Stimulated activated CD8-positive, alpha-beta memory T cell treated with anti-CD3 and anti-CD28 coated beads, Interleukin-15, amount 100 ng/mL, for 24 hours (primary cell): ENCODE measurements at regions not wholly inside any gene's neighbourhood (a gene's known extent, or its start where the extent isn't known, plus 50 kb on each side); places are given as distances from the start of the nearest gene placed in this dataset.
A peak's percentile ranks its signal among the peaks of the same experiment; 100 is the strongest.
"Not testable (repeated sequence)": the region's sequence is repeated elsewhere in the genome, so short reads cannot be mapped to it uniquely, and the experiment has no call there.

Experiments
- DNase-seq: peaks from one replicate; pipeline ENCODE4 v3.0.0-alpha.2; 2020; ENCODE audit warnings: low read depth

- DNase-seq, result not testable (repeated sequence)
Measured at GRCh38 chr1:120941066-120941465, 51.5 kb downstream of the PPIAL4A start.

DNA sequence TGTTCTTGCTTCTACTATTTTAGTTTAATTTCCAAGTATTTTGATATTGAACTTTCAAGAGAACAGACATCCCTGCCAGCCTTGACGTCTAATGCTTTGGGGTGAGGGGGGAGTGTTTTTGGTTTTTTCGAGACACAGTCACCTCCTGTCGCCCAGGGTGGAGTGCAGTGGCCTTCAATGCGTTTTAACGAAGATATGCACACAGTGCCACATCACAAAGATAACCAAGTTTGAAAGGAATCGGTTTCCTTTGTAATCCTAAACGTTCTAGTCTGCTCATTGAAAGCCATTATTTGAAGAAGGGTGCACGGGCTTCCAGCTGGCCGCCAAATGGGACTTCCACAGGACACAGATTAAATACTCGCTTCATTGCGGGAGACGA lies 52.3 kb downstream of the PPIAL4A start:
- not testable (repeated sequence) for DNase-seq

DNA sequence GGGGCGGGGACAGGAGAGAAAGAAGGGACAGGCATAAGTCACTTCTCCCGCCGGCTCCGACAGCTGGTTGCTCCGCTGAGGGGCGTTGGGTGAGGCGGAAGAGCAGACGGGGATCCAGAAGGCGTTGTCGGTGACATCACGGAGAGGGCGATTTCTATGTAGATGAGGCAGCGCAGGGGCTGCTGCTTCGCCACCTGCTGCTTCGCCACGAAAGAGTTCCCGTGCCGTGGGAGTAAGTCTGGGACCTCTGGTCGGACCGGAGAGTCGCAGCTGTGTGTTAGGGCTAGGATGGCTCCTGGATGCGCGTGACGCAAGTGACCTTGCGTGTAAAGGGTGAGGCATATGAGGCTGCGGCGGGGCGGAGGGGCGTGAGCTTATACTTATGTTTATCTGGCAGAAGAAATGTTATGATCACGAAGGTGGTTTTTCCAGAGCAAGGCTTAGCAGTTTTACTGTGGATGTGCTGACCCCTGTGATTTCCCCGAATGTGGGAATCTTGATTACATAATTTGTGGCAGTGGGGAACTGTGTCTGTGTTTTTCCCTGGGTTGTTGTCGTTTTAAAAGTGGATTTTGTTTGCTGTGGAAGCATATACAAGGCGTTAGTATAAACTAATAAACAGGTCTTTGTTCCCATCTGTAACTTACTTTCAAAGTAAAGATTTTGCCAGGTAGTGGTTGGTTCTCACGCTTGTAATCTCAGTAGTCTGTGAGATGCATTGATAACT lies 52.8 kb downstream of the PPIAL4A start:
- DNase-seq, result peak; percentile 55

DNA sequence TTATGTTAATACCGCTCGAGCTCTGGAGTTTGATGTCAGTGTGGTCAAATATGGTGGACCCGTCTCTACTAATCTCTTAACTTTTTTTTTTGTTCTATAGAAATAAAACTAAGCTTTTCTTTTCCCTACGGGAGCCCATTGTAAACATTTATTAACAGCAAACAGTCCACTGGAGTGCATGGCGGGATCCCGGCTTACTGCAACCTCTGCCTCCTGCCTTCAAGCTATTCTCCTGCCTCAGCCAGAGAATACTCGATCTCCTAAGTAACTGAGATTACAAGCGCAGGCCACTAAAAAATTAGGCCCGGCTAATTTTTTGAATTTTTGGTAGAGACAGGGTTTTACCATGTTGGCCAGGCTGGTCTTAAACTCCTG lies 53.4 kb downstream of the PPIAL4A start:
- not testable (repeated sequence) for DNase-seq

- DNase-seq, result not testable (repeated sequence)
Measured at GRCh38 chr1:120944691-120945090, 55.1 kb downstream of the PPIAL4A start.

- DNase-seq, result not testable (repeated sequence)
Measured at GRCh38 chr1:120945122-120945521, 55.6 kb downstream of the PPIAL4A start.

DNA sequence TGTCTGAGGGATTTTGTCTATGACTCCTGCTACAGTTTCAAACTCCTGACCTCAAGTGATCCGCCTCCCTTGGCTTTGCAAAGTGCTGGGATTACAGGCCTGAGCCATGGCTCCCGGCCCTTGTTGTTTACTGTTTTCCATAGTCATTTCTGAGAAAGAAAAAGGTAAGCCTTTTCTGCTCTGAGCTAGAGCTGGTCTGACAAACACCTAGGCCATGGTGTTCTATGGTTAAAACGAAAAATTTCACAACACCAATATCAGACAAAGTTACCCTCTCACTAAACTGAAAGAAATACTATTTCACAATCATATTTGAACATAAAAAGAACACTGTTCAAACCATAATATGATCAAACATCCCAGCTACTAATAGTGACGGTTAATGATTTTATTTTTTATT lies 57.5 kb downstream of the PPIAL4A start:
- DNase-seq, result not testable (repeated sequence)

DNA sequence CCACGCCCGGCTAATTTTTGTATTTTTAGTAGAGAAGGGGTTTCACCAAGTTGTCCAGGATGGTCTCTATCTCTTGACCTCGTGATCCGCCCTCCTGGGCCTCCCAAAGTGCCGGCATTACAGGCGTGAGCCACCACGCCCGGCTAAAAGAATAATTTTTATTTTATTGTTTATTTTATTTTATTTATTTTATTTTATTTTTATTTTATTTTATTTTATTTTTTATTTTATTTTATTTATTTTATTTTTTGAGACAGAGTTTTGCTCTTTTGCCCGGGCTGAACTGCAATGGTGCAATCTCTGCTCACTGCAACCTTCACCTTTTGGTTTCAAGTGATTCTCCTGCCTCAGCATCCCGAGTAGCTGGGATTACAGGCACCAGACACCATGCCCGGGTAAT lies 60.2 kb downstream of the PPIAL4A start:
- not testable (repeated sequence) for DNase-seq

DNA sequence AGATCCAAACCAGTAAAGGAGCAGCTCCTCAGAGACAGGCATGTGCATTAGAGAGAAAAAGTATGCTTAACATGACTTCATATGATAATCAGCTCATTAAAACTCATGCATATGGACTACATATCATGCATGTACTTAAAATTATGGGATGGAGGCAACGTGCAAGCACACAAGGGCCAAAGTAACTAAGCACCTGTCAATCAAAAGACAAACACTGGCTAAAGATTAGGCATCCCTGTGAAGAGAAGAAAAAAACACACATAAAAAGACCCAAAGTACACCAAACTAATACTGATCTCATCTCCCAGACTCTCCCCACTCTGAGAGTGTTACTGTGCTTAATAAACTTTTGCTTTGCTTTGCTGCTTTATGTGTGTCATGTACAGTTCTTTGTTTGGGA lies 61.1 kb downstream of the PPIAL4A start:
- DNase-seq, result not testable (repeated sequence)

GRCh38 chr1:120951100-120951499 lies 61.5 kb downstream of the PPIAL4A start:
- DNase-seq, result not testable (repeated sequence)

- DNase-seq, result not testable (repeated sequence)
Measured at GRCh38 chr1:120952207-120952870, 62.8 kb downstream of the PPIAL4A start.

DNA sequence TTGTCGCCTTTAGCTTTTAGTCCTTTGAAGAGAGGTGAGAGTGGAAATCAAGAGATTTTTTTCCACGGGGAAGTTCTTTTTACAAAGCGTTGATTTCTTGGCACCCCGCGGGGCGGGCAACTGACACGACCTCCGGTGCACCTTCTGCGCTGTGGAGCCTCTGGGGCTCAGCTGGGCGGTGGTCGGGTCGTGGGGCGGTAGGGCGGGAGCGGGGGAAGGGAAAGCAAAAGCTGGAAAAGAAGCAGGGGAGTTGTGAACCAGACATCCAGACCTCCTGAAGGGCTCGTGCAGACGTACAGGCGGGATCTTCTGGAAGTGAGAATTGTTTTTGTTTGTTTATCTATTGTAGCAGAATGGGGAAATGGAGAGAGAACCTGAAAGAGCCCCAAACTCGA lies 63.3 kb downstream of the PPIAL4A start:
- DNase-seq, result not testable (repeated sequence)

- no peak for DNase-seq
Measured at GRCh38 chr1:120954736-120955135, 65.2 kb downstream of the PPIAL4A start.

DNA sequence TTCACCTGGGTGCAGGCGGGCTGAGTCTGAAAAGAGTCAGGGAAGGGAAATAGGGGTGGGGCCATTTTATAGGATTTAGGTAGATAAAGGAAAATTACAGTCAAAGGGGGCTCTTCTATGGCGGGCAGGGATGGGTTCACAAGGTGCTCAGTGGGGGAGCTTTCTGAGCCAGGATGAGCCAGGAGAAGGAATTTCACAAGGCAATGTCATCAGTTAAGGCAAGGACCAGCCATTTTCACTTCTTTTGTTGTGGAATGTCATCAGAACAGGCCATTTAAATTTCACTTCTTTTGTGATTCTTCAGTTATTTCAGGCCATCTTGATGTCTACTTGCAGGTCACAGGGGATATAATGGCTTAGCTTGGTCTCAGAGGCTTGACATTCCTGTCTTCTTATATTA lies 66.4 kb downstream of the PPIAL4A start:
- DNase-seq, result not testable (repeated sequence)

GRCh38 chr1:120966018-120966417 lies 76.4 kb downstream of the PPIAL4A start:
- not testable (repeated sequence) for DNase-seq

DNA sequence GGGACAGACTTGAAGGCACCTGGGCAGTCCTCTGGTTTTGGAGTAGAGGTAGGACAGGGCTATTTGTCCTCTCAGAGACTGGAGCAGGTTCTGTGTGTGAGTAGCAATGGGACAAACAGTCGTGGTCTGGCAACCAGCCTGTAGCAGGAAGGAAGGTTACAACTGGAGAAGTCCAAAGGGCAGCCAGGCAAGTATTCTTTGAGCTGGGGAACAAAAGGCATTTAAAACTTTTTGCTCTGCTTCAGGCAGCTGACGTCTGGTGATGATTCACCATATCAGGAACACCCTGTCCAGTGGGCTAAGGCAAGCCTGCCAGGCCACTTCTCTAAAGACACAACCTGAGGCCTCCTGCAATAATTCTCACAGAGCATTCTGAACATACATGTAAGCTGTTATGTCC lies 83.3 kb downstream of the PPIAL4A start:
- not testable (repeated sequence) for DNase-seq

DNA sequence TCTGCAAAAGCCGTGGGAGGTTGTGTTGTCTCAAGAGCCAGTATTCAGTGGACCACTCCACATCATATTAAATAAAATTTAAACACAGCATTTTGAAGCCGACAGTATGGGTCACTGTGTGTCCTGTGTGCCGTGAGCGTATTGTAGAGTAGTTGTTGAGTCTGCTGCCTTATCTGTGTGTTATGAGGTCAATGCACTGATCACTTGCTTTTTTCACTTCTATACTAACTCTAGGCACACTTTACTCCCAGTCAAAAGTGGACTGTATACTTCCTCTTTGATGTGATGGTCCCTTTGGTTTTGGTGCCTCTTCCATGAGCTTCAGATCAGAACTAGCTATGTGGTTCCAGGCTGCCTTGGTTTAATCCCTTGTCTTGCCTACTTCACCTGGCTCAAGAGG lies 84.3 kb downstream of the PPIAL4A start:
- DNase-seq, result not testable (repeated sequence)

GRCh38 chr1:120977279-120977678 lies 87.7 kb downstream of the PPIAL4A start:
- DNase-seq, result not testable (repeated sequence)

DNA sequence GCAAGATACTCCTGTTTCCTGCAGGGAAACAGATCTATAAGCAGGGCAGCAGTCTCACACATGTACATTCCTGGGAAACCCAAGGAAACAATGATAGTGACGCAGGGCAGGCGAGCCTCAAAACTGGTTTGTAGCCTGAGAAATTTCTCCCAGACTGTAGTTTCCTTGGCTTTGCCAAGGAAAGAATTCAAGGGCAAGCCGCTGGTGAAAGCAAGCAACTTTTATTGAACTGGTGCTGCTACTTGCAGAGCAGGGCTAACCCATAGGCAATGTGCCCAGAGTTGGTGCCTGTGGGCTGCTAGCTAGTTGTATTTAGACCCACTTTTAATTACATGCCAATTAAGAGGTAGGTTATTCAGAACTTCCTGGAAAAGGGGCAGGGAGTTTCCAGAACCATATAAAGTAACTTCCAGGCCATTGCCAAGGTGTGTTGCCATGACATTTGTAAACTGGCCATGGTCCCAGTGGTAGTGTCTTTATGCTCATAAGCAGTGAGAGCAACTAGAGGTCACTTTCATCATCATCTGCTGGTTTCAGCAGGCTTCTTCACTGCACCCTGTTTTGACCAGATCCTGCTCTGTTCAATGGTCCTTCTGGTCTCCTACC lies 92.0 kb downstream of the PPIAL4A start:
- DNase-seq, result not testable (repeated sequence)

DNA sequence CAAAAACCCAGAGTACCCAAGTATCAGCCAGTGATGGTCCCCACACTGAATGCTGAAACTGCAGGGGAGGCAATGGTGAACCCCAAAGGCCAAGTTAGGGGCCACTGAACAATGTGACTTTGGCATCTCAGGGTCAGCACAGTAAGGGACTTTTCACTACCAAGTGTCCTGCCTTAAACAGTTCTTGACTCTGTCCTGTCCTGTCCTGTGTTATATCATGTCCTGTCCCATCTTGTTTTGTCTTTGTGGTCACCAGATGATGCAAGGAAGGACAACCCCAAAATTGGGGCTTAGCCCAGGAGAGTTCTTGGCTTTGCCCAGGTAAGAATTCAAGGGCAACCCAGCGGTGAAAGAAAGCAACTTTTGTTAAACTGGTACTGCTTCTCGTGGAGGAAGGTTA lies 105.0 kb downstream of the PPIAL4A start:
- not testable (repeated sequence) for DNase-seq

DNA sequence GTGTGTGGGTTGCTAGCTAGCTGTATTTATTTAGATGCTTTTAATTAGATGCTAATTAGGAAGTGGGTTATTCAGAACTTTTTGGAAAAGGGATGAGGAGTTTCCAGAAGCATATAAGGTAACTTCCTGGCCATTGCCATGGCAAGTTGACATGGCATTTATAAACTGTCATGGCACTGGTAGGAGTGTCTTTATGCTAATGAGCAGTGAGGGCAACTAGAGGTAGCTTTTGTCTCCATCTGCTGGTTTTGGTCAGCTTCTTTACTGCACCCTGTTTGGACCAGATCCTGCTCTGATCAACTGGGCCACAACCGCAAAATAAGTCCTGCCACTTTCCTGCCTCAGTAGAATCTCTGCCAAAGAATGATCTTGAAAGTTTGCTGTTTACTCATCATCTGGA lies 105.5 kb downstream of the PPIAL4A start:
- not testable (repeated sequence) for DNase-seq

DNA sequence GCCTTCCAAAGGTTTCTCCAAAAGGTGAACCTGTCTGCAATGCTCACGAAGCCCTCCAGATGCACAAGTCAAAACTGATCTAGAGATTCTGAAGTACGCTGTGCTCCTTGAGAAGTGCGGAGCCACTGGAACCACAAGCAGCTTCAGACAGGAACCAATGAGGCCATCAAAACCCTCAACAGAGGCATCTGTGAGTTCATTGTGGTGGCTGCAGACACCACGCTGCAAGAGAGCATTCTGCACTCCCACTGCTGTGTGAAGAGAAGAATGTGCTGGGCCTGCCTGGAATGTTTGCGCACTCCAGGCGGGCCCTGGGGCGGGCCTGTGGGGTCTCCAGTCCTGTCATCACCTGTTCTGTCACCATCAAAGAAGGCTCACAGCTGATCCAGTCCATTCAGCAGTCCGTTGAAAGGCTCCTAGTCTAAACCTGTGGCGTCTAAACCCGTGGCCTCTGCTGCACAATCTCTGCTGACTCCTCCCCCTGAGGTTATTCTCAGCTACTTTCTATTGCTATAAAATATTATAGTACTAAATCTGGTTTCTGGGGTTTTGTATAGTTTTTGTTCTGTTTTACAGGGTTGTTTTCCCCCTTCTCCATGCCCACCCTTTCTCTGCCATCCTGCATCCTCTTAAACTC lies 111.6 kb downstream of the PPIAL4A start:
- not testable (repeated sequence) for DNase-seq

DNA sequence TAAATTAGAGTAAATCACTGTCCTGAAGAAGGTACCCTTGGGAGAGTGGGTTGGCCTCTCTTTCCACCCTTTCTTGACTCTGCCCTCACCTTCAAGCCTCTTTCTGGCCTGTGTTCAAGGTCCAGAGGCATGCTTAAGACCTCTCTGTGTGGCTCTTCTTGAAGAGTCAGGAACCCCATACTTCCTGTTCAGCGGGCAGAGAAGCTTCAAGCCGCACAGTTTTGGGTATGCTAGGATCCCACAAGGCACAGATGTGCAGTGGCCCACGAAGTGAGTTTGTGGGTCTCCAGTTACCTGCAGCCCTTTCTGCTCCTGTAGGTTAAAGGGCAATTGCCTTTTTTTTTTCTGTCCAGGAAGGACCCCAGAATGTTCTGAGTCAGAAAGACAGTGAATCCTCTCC lies 113.7 kb downstream of the PPIAL4A start:
- DNase-seq, result not testable (repeated sequence)
